GM12878 (cell line): ENCODE measurements at regions not wholly inside any gene's neighbourhood (a gene's known extent, or its start where the extent isn't known, plus 50 kb on each side); places are given as distances from the start of the nearest gene placed in this dataset.

ENCODE experiments used
- ATAC-seq: fragments of 200-7000 bp; cut with Tn5 transposase; 3 replicates; pipeline ENCODE4 v1.9.1; 2020; ENCODE audit warnings: mild to moderate bottlenecking, moderate library complexity
- BruUV-seq: library from RNA; stranded (reverse); fragments of 400-500 nt; replicated peaks from 2 replicates; lab custom pipeline; 2021; lab: Mats Ljungman, UMichigan
- CTCF ChIA-PET: fragments of 300-600 bp; sonication (Branson Sonifier 250); formaldehyde crosslinking; extraction: SDS; loops from one replicate; lab custom pipeline; 2021; ENCODE audit warnings: inconsistent platforms; lab: Yijun Ruan, JAX
- POLR2A ChIA-PET: fragments of 350-600 bp; formaldehyde crosslinking; extraction: SDS; loops from one replicate; lab custom pipeline; 2021; ENCODE audit warnings: inconsistent platforms; lab: Charles Lee
- RAD21 ChIA-PET: fragments of 300-600 bp; sonication (Branson Sonifier 250); formaldehyde crosslinking; loops from one replicate; lab custom pipeline; 2023; ENCODE audit warnings: antibody characterized with exemption; ENCODE audit not compliant: unreplicated experiment; lab: Charles Lee
- SMC1A ChIA-PET: fragments of 300-600 bp; sonication (Branson Sonifier 250); formaldehyde crosslinking; loops from one replicate; lab custom pipeline; 2023; ENCODE audit not compliant: unreplicated experiment, uncharacterized antibody; lab: Charles Lee
- DNase-seq: peaks from one replicate; pipeline ENCODE4 v3.0.0-alpha.2; 2011; ENCODE audit warnings: low read depth, low spot score
- FAIRE-seq: peaks from 3 replicates; lab custom pipeline; 2011; peaks lifted over from hg19 to GRCh38; lab: Jason Lieb, UNC
- H2AFZ ChIP-seq: 2 replicates; pipeline ENCODE4 v1.6.0; 2011; ENCODE audit warnings: low read depth, low read length, control low read depth; ENCODE audit not compliant: control insufficient read depth
- H3K27ac ChIP-seq: 2 replicates; pipeline ENCODE4 v1.5.1; 2011; ENCODE audit warnings: control low read depth; ENCODE audit not compliant: control insufficient read depth, insufficient read depth
- H3K27me3 ChIP-seq, 2 experiments: replicated peaks in 1 of 2; 2 replicates each; pipeline versions ENCODE4 v1.6.0 to v1.6.1; 2011; ENCODE audit warnings: low read length in 1 of 2; ENCODE audit not compliant: control insufficient read depth in 2 of 2, insufficient read depth in 2 of 2
- H3K36me3 ChIP-seq, 2 experiments: 2 replicates each; pipeline ENCODE4 v1.5.1; 2011; ENCODE audit warnings: low read length in 1 of 2; ENCODE audit not compliant: control insufficient read depth in 2 of 2, insufficient read depth in 2 of 2
- H3K4me1 ChIP-seq: 2 replicates; pipeline ENCODE4 v1.6.1; 2011; ENCODE audit warnings: mild to moderate bottlenecking, low read length, moderate library complexity, mixed read lengths; ENCODE audit not compliant: control insufficient read depth, insufficient read depth
- H3K4me2 ChIP-seq: 2 replicates; pipeline ENCODE4 v1.6.0; 2011; ENCODE audit warnings: control low read depth; ENCODE audit not compliant: control insufficient read depth, insufficient read depth
- H3K4me3 ChIP-seq: fragments of 200-600 bp; sonication (generic); 2 replicates; pipeline ENCODE4 v1.5.1; 2016
- H3K79me2 ChIP-seq: 2 replicates; pipeline ENCODE4 v1.6.0; 2011; ENCODE audit warnings: low read length; ENCODE audit not compliant: control insufficient read depth, insufficient read depth
- H3K9ac ChIP-seq: 2 replicates; pipeline ENCODE4 v1.8.0; 2011; ENCODE audit warnings: low read length, control low read depth, mixed read lengths; ENCODE audit not compliant: control insufficient read depth, insufficient read depth
- H3K9me3 ChIP-seq: replicated peaks from 3 replicates; pipeline ENCODE4 v1.5.1; 2011; ENCODE audit warnings: mild to moderate bottlenecking, low read length; ENCODE audit not compliant: control insufficient read depth, insufficient read depth
- H4K20me1 ChIP-seq: 2 replicates; pipeline ENCODE4 v1.6.0; 2011; ENCODE audit not compliant: control insufficient read depth, insufficient read depth
- FOS ChIP-seq: IDR thresholded peaks from 3 replicates; pipeline ENCODE4 v1.6.1; 2011; ENCODE audit warnings: borderline replicate concordance; ENCODE audit not compliant: insufficient read length; ENCODE audit errors: extremely low read depth
- FOXM1 ChIP-seq: IDR thresholded peaks from 2 replicates; pipeline ENCODE4 v1.6.1; 2012; ENCODE audit warnings: low read depth, mild to moderate bottlenecking, inconsistent platforms, low read length, moderate library complexity
- KAT2A ChIP-seq: conservative IDR thresholded peaks from 2 replicates; pipeline ENCODE4 v1.6.1; 2011; ENCODE audit warnings: low read depth, low read length; ENCODE audit not compliant: control insufficient read depth
- POLR2AphosphoS5 ChIP-seq: IDR thresholded peaks from 2 replicates; pipeline ENCODE4 v1.6.1; 2011; ENCODE audit warnings: mild to moderate bottlenecking, low read length, inconsistent platforms
- REST ChIP-seq: IDR thresholded peaks from 2 replicates; pipeline ENCODE4 v1.6.1; 2012; ENCODE audit warnings: mild to moderate bottlenecking, low read depth, low read length
- TAF1 ChIP-seq: IDR thresholded peaks from 2 replicates; pipeline ENCODE4 v1.6.1; 2011; ENCODE audit warnings: mild to moderate bottlenecking, low read depth, low read length, borderline replicate concordance
- YY1 ChIP-seq: IDR thresholded peaks from 2 replicates; pipeline ENCODE4 v1.6.1; 2011; ENCODE audit warnings: low read depth, mild to moderate bottlenecking, low read length
- ZBTB4 ChIP-seq: fragments of 450-650 bp; formaldehyde crosslinking; IDR thresholded peaks from 2 replicates; pipeline ENCODE4 v1.4.0; 2022; ENCODE audit warnings: mild to moderate bottlenecking, moderate library complexity
- WGBS: methylation state at CpG from one replicate; pipeline ENCODE4 v1.1.6; 2016; ENCODE audit warnings: low lambda C conversion rate; ENCODE audit not compliant: insufficient replicate concordance, insufficient coverage; ENCODE audit errors: missing lambda C conversion rate; 5-methylcytosine and 5-hydroxymethylcytosine counted together
- in situ Hi-C: fragments of 300-500 bp; cut with MboI; formaldehyde crosslinking; loops from 9 replicates; pipeline ENCODE4 v1.14.3; 2018; ENCODE audit warnings: mixed read lengths
- intact Hi-C: fragments of 100-400 bp; cut with micrococcal nuclease; formaldehyde crosslinking; loops from one replicate; pipeline ENCODE4 v1.14.2; 2022; ENCODE audit not compliant: unreplicated experiment

GRCh38 chr13:86937316-86937715, 733.9 kb upstream of the SLITRK5 start (continued):
- TF ChIP-seq ZBTB4 (CRISPR knock-in tag) (no peak), FOXM1 (no peak), TAF1 (no peak), POLR2AphosphoS5 (no peak)

GRCh38 chr13:86945584-86945983, 725.6 kb upstream of the SLITRK5 start:
- in situ Hi-C loops: no loop called here
- no peak overlapping the region for H2AFZ ChIP-seq
- peak; percentile 27; the same call in 2 of the 3 replicates for ATAC-seq
- BruUV-seq: no TSS peak
- no peaks in the 10 kb centered on the region for H3K27me3 ChIP-seq
- H3K4me2 ChIP-seq: no peak overlapping the region
- no peak for DNase-seq
- WGBS: 23% methylated on average over 2 of the region's 2 CpGs
- RAD21 ChIA-PET: interaction anchor here (1.5 kb wide), 1 partner anchor 38 kb away, joined by 3 read pairs; no protein-coding TSS in a partner anchor
- TF ChIP-seq FOS: no peak
- no peak for TF ChIP-seq TAF1
- TF ChIP-seq KAT2A: no peak
- TF ChIP-seq REST: no peak
- TF ChIP-seq YY1: no peak
- no peak overlapping the region for H3K4me3 ChIP-seq
- H3K9me3 ChIP-seq: no peaks in the 10 kb centered on the region
- H3K79me2 ChIP-seq: no peaks in the 10 kb centered on the region
- FAIRE-seq: no peak
- intact Hi-C loops: no loop called here
- CTCF ChIA-PET: no interaction called here
- H3K36me3 ChIP-seq: no peaks in the 10 kb centered on the region
- no peaks in the 10 kb centered on the region for H3K4me1 ChIP-seq
- H3K27ac ChIP-seq: no peak overlapping the region
- no peak overlapping the region for H3K9ac ChIP-seq
- POLR2A ChIA-PET: no interaction called here
- H4K20me1 ChIP-seq: no peaks in the 10 kb centered on the region
- SMC1A ChIA-PET: no interaction called here
